Activated gamma-delta T cell treated with anti-CD3 and anti-CD28 coated beads, Interleukin-2, amount 50 U/mL, for 16 hours (primary cell): ENCODE measurements at regions not wholly inside any gene's neighbourhood (a gene's known extent, or its start where the extent isn't known, plus 50 kb on each side); places are given as distances from the start of the nearest gene placed in this dataset.

Source experiments
- DNase-seq: peaks from one replicate; pipeline ENCODE4 v3.0.0-alpha.2; 2020; ENCODE audit warnings: low read depth

DNA sequence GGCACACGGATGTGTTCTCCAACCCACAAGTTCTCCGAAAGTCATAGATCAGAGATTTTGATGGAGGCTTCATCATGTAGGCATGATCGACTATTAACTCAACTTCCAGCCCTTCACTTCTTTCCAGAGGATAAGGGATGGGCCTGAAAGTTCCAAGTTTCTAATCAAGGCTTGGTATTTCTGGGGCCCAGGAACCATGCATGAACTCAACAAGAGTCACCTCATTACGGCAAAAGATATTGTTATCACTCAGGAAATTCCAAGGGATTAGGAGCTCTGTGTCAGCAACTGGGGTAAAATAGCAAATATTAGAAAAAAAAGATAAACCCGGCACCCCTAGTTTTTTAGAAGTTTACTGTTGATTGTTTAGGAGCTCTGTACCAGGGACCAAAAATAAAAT is 240.1 kb upstream of the PPP1R2C start:
- no peak for DNase-seq

DNA sequence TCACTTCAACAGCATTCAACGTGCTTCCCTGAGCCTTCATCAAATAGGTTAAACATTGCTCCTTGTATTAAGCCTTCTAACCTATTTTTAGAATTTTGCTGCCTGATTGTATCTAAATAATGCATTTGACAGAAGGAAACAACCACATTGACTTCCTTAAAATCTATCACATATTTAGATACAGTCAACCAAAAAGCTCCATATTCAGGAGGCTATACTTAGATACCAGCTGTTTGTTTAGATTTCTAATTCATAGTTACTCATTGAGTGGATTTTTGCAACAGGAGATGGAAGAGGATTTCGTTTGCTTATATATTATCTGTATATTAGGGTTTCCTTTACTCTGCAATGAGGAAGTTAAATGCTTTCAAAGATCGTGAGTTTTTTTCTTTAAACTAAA is 241.1 kb upstream of the PPP1R2C start:
- no peak for DNase-seq

DNA sequence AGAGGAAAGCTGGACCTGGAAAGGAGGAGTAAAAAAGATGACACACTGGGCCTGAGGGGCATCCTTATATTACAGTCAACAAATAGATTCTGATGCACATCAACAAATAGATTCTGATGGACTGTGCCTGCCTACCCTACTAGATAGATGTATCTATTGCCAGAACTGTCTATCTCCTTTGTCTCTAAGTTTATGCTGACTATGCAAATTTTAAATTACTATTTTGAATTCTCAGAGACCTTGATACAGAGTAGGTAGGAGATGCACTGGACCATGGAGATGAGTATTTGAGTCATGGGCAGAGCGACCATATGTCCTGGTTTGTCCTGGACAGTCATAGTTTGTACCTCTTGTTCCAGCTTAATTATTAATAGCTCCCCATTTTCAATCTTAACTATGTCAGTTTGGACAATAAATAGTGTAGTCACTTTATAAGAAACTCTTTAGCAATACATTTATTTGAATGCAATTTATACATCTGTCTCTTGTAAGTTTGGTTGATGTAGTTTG is 247.9 kb upstream of the PPP1R2C start:
- DNase-seq, result no peak

DNA sequence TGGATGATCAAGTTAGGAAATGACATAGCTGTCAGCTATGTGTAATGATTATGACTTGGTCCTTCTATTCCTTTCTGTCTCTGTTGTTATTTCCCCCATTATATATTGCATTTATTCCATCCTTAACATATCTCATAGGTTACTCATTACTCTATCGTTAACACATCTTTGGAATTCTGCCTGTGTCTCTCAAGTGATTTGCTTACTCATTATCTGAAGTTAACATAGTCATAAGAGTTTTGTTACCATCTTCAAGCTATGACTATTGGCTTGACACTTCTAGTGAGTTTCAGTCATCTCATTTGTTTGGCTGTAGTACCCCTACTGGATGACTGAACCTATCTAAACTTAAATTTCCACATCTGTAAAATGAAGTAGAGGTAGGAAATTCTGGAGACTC is 286.1 kb upstream of the PPP1R2C start:
- no peak for DNase-seq

DNA sequence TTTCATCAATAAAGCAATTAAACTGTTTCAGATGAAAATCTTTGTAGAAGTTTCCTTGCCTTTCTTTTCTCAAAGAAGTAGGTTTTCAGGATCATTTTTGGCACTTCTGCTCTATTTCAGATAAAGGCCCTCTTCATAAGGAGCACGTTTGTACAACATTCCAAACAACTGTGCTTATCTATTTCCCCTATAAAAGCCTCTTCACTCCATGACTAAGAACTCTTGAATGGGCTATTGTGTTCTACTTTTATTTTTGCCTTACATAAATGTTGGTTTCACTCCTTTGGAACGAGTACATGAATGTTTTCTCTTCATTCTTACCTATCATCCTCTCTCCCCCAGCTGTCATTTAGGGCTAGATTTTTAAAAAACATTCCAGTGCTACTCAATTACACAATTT is 288.0 kb upstream of the PPP1R2C start:
- no peak for DNase-seq

DNA sequence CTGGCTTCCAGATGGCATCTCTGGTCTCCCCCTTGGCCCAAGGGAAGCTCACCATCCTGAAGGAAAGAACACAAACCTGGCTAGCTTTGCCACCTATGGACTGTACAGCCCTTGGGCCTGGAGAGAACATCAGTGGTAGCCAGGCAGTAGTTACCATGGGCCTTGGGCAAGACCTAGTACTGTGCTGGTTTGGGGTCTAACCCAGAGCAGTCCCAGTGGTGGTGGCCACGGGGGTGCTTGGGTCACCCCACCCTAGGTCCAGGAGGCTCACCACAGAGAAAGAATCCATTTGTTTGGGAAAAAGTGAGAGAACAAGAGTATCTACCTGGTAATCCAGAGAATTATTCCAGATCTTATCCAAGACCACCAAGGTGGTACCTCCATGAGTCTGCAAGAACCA is 290.7 kb upstream of the PPP1R2C start:
- DNase-seq, result no peak

DNA sequence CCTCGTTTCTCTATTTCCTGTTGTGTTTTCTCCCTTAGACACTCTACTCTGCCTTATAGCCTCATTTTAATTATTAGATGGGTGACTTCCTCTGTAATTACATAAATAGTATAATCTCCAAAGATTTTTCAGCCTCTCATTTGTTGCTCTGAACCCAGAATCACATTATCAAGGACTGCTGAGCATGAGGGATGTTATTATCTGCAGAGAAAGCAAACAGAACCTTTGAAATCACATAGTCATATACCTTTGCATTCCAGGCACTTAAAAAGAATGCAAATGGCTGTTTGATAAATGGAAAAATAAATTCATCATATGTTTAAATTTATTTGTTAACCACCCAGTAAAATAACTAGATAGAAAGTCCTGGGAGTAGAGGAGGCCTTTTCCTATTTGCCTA is 305.1 kb upstream of the PPP1R2C start:
- no peak for DNase-seq

DNA sequence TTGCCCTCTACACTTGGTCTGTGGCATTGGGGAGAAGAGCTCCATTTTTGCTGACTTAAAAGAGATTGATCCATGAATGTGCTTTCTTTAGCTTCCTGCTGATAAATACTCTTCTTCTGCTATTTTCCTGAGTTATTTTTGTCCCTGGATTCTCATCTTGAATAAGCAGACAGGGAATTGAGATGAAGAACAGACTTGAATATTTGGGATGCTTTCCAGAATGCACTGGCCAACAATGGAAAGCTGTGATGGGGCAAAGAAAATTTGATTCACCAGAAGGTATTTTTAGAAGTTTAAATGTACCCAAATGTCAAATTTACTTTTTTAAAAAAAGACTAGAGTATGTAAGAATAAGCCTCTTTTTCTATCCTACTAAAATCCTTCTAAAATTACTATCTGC is 309.9 kb upstream of the PPP1R2C start:
- no peak for DNase-seq

DNA sequence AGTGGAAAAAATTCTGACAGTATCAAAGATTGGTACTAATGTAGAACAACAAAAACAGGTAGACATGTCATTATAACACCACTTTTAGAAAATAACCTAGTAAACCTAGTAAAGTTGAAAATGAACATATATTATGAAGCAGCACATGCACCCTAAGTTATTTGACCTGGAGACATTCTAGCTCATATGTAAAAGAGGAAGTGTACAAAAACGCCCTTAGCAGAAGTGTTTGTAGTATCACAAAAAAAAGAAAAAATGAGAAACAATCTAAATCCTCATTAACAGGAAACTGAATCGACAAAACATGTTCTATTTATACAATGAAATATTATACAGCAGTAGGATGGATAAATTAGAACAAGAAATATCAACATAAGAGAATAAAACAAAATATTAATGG is 318.9 kb upstream of the PPP1R2C start:
- no peak for DNase-seq

DNA sequence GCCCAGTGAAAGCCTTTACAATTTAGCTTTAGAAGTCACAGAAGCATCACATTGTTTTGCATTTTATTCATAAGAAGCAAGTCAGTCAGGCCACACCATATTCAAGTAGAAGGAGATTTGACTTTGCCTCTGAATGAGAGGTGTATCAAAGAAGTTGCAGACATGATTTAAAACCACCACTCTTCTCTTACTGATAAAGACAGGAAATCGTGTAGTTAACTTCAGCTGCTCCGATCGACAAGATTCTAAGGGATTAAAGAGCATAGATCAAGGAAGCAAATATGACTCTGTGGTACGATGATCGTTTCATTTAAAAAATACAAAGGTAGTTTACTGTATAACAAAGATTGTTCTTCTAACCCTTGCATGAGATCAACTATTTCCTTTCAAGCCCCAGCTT is 328.0 kb upstream of the PPP1R2C start:
- DNase-seq, result no peak

DNA sequence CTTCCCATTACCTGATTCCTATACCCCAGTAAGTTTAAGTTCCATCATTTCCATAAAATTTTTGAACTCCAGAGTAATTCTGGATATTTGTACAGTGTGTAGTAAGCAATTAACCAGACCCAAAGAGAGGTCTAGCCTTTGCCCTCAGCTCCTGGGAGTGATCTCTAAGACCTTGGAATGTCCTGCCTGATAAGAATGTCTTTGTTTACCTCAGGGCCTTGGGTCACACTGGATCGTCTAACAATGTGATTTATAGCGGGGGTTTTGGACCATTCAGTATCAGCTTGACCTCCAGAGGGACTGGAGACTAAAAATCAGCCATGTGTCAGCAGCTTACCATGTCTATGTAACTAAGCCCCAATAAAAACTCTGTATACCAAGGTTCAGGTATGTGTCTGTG is 330.9 kb upstream of the PPP1R2C start:
- DNase-seq, result no peak

DNA sequence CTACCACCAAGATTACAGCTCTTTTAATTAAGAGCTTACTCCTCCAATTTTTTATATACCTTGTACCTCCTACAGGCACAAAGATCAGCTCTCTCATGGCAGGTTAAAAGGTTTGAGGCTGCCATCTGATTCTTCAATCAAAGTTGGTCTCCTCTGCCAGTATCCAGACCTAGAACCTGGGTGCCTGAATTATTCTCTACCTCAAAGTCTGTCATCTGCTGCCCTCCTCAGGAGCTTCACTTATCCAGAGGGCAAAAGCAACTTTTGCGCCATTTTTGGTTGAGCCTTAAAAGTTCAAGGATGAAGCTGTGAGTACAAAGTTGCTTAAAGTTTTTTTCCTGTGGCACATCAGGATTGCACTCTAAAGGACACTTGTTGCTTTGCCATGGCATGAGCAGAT is 343.7 kb upstream of the PPP1R2C start:
- no peak for DNase-seq

DNA sequence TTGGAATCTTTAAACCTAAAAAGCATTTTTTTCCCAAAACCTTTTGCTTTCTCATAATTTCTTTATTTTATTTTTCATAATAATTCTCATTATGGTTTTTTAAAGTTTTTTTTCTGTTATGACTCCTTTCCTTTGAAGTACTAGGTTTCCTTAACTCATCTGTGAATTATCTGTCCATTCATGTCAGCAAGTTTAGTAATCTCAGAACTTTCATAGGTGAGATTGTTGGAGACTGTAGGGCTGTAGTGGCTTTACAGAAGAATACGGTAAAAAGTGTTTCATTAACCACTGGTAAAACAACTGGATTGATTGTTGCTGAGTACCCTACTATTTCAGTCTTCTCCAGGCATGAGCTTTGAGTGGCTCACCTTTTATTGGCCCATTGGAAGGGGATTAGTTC is 361.7 kb upstream of the PPP1R2C start:
- no peak for DNase-seq

DNA sequence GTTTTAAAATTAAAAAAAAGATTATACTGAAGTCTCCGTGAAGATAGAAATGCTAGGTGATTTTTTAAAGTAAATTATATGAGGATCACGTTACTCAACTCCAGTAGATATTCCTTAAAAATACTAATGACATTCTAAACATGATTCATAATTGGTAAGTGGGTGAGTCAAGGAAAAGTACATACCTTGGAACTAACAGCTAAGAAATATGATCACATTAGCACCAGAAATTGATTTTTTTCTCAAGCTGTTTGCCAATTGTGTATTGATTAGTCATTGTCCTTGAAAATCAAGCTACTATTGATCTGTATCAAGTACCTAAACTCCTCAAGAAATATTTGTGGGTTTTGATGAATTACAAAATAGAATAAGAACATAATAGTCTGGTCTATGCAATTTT is 362.6 kb upstream of the PPP1R2C start:
- DNase-seq, result no peak

DNA sequence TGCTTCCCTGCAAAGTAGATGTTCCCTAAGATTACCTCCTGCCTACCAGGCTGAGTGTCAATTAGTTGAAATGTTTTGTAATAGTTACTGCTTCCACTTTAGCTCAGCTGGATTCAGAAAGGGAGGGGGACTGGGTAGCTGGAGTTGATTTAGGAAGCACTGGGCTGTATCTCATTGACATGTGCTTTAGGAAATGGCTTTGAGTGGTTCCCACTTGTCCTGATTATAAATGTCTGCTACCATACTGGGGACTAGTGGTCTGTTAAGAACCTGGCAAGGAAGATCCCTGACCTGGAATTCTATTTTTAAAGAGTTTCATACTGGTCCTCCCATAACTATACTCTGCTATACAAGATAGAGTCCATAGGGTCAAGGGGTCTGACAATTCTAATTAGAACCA is 363.9 kb upstream of the PPP1R2C start:
- no peak for DNase-seq

DNA sequence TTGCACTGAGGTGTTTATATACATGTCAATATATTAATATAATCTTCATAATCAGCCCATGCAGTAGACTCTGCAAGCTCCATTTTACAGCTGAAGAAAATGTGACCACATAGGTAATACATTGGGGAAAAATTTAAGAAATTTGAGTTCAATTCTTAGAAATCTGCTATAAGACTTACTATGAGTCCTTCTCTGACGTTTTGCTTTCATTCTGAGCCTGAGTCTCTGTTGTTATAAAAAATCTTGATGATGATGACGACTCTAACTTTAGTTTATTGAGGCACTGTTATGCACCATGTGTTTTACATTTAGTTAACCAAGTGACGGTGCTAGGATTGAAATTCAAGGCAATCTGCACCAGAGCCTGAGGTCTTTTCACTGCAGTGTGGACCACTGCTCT is 370.3 kb upstream of the PPP1R2C start:
- no peak for DNase-seq

DNA sequence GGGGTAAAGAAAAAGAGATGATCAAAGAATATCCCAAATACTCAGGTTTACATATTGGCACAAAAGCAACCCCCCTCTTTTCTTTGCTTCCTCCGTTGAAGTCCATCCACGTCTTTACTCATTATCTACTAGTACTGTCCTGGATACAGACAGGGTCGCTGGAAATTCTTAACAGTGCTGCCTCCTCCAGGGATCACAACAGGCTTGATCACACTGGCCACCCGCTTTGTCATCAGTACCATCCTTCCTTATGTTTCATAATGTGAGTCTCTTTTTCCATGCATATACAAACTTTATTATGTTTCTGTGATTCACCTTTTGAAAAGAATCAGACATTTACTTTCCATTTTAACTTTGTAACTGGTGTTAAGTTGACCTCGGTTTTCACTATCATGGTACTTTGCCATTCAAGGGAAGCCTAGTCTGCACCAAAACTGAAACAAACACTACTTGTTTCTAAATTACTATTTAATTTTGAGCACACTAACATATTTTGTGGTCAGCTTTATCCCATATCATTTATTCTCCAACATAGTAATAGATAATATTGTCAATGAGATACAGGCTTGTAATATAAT is 387.5 kb upstream of the PPP1R2C start:
- no peak for DNase-seq

DNA sequence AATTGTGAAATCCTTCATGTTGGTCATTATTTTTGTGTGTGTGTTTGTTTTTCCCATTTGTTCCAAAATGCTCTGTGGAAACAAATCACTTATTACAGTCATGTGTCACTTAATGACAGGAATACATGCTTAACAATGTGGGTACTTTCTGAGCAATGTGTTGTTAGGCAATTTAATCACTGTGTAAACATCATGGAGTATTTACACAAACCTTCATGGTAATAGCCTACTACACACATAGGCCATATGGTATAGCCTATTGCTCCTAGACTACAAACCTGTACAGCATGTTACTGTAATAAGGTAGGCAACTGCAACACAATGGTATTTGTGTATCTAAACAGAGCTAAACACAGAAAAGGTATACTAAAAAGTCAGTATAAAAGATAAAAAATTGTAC is 388.9 kb upstream of the PPP1R2C start:
- no peak for DNase-seq

DNA sequence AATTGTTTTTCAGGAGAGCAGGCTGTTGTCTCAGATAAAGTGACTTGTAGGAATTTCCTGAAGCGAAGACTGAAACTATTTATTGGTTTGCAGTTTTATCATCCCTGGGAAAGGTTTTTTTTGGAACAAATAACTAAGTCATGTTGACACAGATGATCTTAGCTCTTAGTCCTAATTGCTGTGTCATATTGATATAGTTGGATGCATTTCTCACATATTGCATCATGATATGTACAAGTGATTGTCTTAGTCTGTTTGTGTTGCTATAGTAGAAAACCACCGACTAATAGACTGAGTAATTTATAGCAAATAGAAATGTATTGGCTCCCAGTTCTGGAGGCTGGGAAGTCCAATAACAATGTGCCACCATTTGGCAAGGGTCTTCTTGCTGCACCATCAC is 397.5 kb upstream of the PPP1R2C start:
- no peak for DNase-seq

DNA sequence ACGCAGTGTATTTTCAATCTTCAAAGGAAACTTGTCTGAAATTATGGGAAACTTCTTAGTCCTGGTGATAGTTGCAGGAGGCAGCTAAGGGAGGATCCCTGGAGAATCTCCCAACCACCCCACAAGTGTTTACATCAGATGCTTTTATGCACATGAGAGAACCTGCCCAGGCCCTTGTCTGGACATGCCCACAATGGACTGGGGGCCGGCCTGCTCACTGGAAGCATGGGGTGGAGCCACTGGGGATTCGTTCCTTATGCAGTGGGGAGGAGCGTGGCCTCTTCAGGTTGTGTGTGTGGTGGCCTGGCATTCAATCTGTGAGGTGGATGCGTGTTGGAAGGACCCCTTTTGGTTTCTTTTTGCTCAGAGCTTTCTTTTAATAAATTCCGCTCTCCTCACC is 398.7 kb upstream of the PPP1R2C start:
- no peak for DNase-seq

DNA sequence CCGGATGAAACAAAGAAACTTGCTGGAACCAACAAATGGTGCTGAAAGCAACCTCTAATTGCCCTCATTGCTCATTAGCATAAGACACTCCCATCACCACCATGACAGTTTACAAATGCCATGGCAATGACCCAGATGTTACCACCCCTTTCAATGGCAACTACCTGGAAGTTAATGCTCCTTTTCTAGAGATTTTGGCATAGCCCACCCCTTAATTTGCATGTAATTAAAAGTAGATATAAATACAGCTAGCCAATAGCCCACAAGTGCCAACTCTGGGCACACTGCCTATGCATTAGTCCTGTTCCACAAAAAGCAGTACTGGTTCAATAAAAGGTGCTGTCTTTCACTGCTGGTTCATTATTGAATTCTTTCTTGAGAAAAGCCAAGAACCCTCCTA is 410.3 kb upstream of the PPP1R2C start:
- no peak for DNase-seq

DNA sequence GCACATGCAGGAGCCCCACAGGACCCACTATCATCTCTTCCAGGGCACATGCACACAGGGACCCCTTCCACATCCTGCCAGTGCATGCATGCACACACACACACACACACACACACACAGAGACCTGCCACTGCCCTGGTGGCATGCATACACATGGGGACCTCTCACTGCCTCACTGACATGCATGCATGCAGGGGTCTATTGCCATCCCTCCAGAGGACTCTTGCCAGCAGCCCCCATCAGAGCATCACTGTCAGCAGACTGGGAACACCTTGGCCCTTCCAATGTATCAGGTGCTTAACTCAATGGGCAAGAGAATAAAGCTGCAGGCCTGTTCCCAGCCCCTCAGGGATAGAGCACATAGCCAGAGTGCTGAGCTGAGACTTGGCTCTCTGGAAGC is 433.6 kb upstream of the PPP1R2C start:
- DNase-seq, result no peak

DNA sequence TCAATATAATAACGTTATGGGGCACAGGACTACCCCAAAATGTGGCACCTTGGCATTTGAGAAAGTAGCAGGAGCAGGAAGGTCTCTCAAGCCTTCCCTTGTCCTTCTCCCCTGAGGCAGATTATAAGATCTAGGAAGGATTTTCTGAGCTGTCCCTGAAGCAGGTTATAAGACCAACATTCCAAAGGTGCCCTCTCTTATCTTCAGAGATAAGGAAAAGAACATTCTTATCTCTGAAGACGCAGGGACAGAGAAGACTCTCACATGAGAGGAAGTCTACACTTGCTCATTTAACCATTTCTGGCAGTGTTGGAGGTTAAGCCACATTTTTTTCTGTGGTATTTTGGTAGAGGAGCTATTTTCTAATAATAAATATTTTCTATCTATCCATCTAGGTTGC is 437.9 kb upstream of the MAOA start:
- DNase-seq, result no peak

DNA sequence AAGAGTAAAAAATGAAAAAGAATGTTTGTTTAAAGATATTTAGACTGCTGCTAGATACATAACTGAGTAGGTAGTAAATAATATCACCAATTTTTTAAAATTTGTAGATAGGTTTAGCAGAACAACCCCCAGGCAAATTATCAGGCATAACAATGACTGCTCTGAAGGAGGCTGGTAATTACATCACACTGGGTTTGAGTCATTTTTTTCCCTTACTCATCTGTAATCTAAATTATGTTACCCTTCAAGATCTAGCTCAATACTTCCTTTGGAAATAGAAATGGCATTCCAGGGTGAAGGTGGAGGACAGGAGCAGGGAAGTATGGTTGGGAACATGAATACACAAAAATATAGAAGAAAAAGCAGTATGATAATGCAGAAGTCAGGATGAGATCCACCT is 431.6 kb upstream of the MAOA start:
- DNase-seq, result no peak
